WTC11 (cell line): ENCODE measurements at regions not wholly inside any gene's neighbourhood (a gene's known extent, or its start where the extent isn't known, plus 50 kb on each side); places are given as distances from the start of the nearest gene placed in this dataset.

Experiments used
- ATAC-seq: fragments of 200-7000 bp; cut with Tn5 transposase; 2 replicates; pipeline ENCODE4 v1.10.0; 2021; ENCODE audit warnings: mild to moderate bottlenecking, moderate library complexity
- CTCF ChIA-PET: fragments of 300-600 bp; sonication (Branson Sonifier 250); formaldehyde crosslinking; loops from one replicate; lab custom pipeline; 2021; ENCODE audit warnings: antibody characterized with exemption; lab: Charles Lee
- POLR2A ChIA-PET: fragments of 350-600 bp; sonication (Branson Sonifier 250); formaldehyde crosslinking; loops from one replicate; lab custom pipeline; 2021; ENCODE audit warnings: antibody characterized with exemption; lab: Charles Lee
- DNase-seq: peaks from one replicate; pipeline ENCODE4 v3.0.0; 2021; ENCODE audit warnings: low spot score
- H3K27ac Mint-ChIP-seq: 2 replicates; pipeline ENCODE4 v1.8.0; 2021; ENCODE audit warnings: mixed read lengths
- H3K27me3 Mint-ChIP-seq: 2 replicates; pipeline ENCODE4 v1.8.0; 2021; ENCODE audit warnings: low read depth, mild to moderate bottlenecking, moderate library complexity, mixed read lengths
- H3K36me3 Mint-ChIP-seq: 2 replicates; pipeline ENCODE4 v1.8.0; 2021; ENCODE audit warnings: mixed read lengths
- H3K4me1 Mint-ChIP-seq: 2 replicates; pipeline ENCODE4 v1.8.0; 2022; ENCODE audit warnings: mixed read lengths
- H3K4me3 Mint-ChIP-seq: 2 replicates; pipeline ENCODE4 v1.8.0; 2021; ENCODE audit warnings: mild to moderate bottlenecking, moderate library complexity, mixed read lengths
- H3K9me3 Mint-ChIP-seq: 2 replicates; pipeline ENCODE4 v1.8.0; 2021; ENCODE audit warnings: mixed read lengths
- E2F1 ChIP-seq: sonication (generic); formaldehyde crosslinking; IDR thresholded peaks from 2 replicates; pipeline ENCODE4 v1.8.0; 2022; ENCODE audit warnings: mild to moderate bottlenecking, missing genetic modification reagents
- E2F5 ChIP-seq: sonication (generic); formaldehyde crosslinking; IDR thresholded peaks from 2 replicates; pipeline ENCODE4 v1.8.1; 2022; ENCODE audit warnings: mild to moderate bottlenecking, moderate library complexity, missing genetic modification reagents
- FOXJ3 ChIP-seq: sonication (generic); formaldehyde crosslinking; IDR thresholded peaks from 2 replicates; pipeline ENCODE4 v1.9.0; 2021; ENCODE audit warnings: missing genetic modification reagents, mild to moderate bottlenecking, borderline replicate concordance
- MLX ChIP-seq: sonication (generic); formaldehyde crosslinking; IDR thresholded peaks from 2 replicates; pipeline ENCODE4 v1.8.1; 2023; ENCODE audit warnings: mild to moderate bottlenecking, missing genetic modification reagents, moderate library complexity
- TP53 ChIP-seq: sonication (generic); formaldehyde crosslinking; IDR thresholded peaks from 2 replicates; pipeline ENCODE4 v1.8.1; 2023; ENCODE audit warnings: mild to moderate bottlenecking, missing genetic modification reagents

- Mint-ChIP-seq H3K9me3 (peaks cover 11% of the 10 kb centered on the region; the same call in 1 of the 2 replicates), H3K4me1 (peaks cover 2% of the 10 kb centered on the region; the same call in 1 of the 2 replicates), H3K36me3 (no peaks in the 10 kb centered on the region)
- CTCF ChIA-PET: no interaction called here
- no peak for DNase-seq
- TF ChIP-seq TP53 (CRISPR knock-in tag) (no peak), MLX (CRISPR knock-in tag) (no peak), E2F5 (no peak), E2F1 (CRISPR knock-in tag) (no peak), FOXJ3 (no peak)
- TF ChIP-seq, all 79 proteins: peak for 0
- Mint-ChIP-seq H3K27ac (no peak overlapping the region), H3K27me3 (no peaks in the 10 kb centered on the region; the same call in 1 of the 2 replicates), H3K4me3 (no peak overlapping the region)
- ATAC-seq: no peak
- POLR2A ChIA-PET: no interaction called here
These were observed 83.2 kb downstream of the IRX3 start for GRCh38 chr16:54203384-54203783.
